Adipocyte (in vitro differentiated cells): ENCODE measurements at regions not wholly inside any gene's neighbourhood (a gene's known extent, or its start where the extent isn't known, plus 50 kb on each side); places are given as distances from the start of the nearest gene placed in this dataset.

Experiments used
- DNase-seq: peaks from one replicate; pipeline ENCODE4 v3.0.0-alpha.2; 2015; ENCODE audit warnings: low read depth
- H3K27me3 ChIP-seq: replicated peaks from 2 replicates; pipeline ENCODE4 v1.7.0; 2013; ENCODE audit warnings: mild to moderate bottlenecking, low read length, moderate library complexity; ENCODE audit not compliant: control insufficient read depth, insufficient read depth
- H3K36me3 ChIP-seq: 2 replicates; pipeline ENCODE4 v1.7.0; 2013; ENCODE audit warnings: low read length, mild to moderate bottlenecking, moderate library complexity; ENCODE audit not compliant: control insufficient read depth, insufficient read depth, severe bottlenecking
- H3K4me1 ChIP-seq: 2 replicates; pipeline ENCODE4 v1.7.0; 2013; ENCODE audit warnings: mild to moderate bottlenecking, low read length, moderate library complexity; ENCODE audit not compliant: control insufficient read depth, insufficient read depth
- H3K4me3 ChIP-seq: 2 replicates; pipeline ENCODE4 v1.7.0; 2013; ENCODE audit warnings: mild to moderate bottlenecking, low read length, moderate library complexity
- H3K9ac ChIP-seq: 2 replicates; pipeline ENCODE4 v1.7.0; 2013; ENCODE audit warnings: mild to moderate bottlenecking, low read length, moderate library complexity
- H3K9me3 ChIP-seq: 2 replicates; pipeline ENCODE4 v1.7.0; 2013; ENCODE audit warnings: mild to moderate bottlenecking, low read length, moderate library complexity; ENCODE audit not compliant: control insufficient read depth

- no peak for DNase-seq
- no peaks in the 10 kb centered on the region for H3K36me3 ChIP-seq
- H3K9me3 ChIP-seq, result peaks cover 26% of the 10 kb centered on the region
- H3K4me1 ChIP-seq, result no peaks in the 10 kb centered on the region
- H3K9ac ChIP-seq, result no peak overlapping the region
- H3K4me3 ChIP-seq, result no peak overlapping the region
- H3K27me3 ChIP-seq, result peaks cover 72% of the 10 kb centered on the region
Observed at GRCh38 chr11:64504999-64505398, 50.7 kb upstream of the SLC22A11 start.
